Esophagus mucosa (tissue), 1 donor: ENCODE measurements at regions not wholly inside any gene's neighbourhood (a gene's known extent, or its start where the extent isn't known, plus 50 kb on each side); places are given as distances from the start of the nearest gene placed in this dataset.

Experiments
- ATAC-seq: fragments of 200-7000 bp; cut with Tn5 transposase; one replicate; pipeline ENCODE4 v1.9.1; 2020
- donor health status: DM: yes; HTN: yes; CAD: no.

DNA sequence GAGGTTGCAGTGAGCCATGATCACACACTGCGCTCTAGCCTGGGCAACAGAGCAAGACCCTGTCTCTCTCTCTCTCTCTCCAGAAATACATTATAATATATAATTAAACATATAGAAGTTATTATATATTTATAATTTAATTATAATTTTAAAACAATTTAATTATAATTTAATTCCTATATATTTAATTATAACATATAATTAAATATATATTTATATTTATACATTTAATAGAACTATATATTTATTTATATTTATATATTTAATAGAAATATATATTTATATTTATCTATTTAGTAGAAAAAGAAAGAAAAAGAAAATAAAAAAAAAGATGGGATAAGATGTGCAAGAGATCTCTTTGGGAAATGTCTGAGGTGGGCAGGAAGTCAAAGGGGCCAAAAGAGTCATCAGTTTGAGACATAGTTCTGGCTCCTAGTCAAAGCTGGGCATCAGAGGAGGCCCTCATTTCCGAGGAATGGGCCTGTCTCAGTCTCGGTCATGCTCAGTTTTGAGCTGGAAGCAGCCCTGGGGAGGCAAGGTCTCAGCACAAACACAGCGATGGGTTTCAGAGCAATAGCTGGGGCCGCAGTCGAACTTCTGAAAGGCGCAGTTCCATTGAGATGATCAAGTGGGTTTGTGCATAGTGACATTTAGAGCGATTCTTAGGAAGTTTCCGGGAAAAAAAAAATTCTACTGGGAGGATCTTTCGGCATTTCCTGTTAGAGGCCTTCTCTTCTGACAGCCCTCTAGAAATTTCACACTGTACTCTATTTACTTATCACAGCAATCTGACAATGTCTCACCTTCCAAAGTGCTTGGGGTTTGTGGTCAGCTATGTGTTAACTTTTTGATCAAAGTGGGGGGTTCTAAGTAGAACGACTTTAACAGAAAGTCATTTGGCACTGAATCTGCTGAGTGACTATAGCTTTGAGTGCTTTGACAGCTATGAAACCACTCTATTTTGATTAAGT lies 58.7 kb upstream of the GZMB start:
- no peak for ATAC-seq

- no peak for ATAC-seq
Observed at GRCh38 chr14:24690492-24690891, 56.5 kb upstream of the GZMB start.

- no peak for ATAC-seq
Observed at GRCh38 chr14:24688030-24688658, 54.2 kb upstream of the GZMB start.
